Glomerular visceral epithelial cell (primary cell): ENCODE measurements at regions not wholly inside any gene's neighbourhood (a gene's known extent, or its start where the extent isn't known, plus 50 kb on each side); places are given as distances from the start of the nearest gene placed in this dataset.
"Not testable (repeated sequence)": the region's sequence is repeated elsewhere in the genome, so short reads cannot be mapped to it uniquely, and the experiment has no call there.

Source experiments
- DNase-seq: peaks from one replicate; pipeline ENCODE4 v3.0.0-alpha.2; 2016; ENCODE audit errors: extremely low spot score

GRCh38 chr11:92168936-92169335 is 55.7 kb upstream of the FAT3 start:
- no peak for DNase-seq

- no peak for DNase-seq
Measured at GRCh38 chr11:92167571-92167970, 57.0 kb upstream of the FAT3 start.

- DNase-seq, result no peak
Measured at GRCh38 chr11:92166335-92166734, 58.3 kb upstream of the FAT3 start.

GRCh38 chr11:92163879-92164278 is 60.7 kb upstream of the FAT3 start:
- no peak for DNase-seq

GRCh38 chr11:92162776-92163175 is 61.8 kb upstream of the FAT3 start:
- DNase-seq, result no peak

- DNase-seq, result no peak
Measured at GRCh38 chr11:92159931-92160330, 64.7 kb upstream of the FAT3 start.

- not testable (repeated sequence) for DNase-seq
Measured at GRCh38 chr11:92157390-92157789, 67.2 kb upstream of the FAT3 start.

- no peak for DNase-seq
Measured at GRCh38 chr11:92154611-92155010, 70.0 kb upstream of the FAT3 start.

- DNase-seq, result no peak
Measured at GRCh38 chr11:92154110-92154509, 70.5 kb upstream of the FAT3 start.

- DNase-seq, result no peak
Measured at GRCh38 chr11:92153542-92153941, 71.1 kb upstream of the FAT3 start.

- no peak for DNase-seq
Measured at GRCh38 chr11:92152245-92152644, 72.4 kb upstream of the FAT3 start.

- no peak for DNase-seq
Measured at GRCh38 chr11:92149996-92150395, 74.6 kb upstream of the FAT3 start.

GRCh38 chr11:92141725-92142124 is 82.9 kb upstream of the FAT3 start:
- DNase-seq, result no peak

GRCh38 chr11:92141159-92141558 is 83.5 kb upstream of the FAT3 start:
- DNase-seq, result no peak

GRCh38 chr11:92140021-92140420 is 84.6 kb upstream of the FAT3 start:
- no peak for DNase-seq

GRCh38 chr11:92138296-92138695 is 86.3 kb upstream of the FAT3 start:
- DNase-seq, result no peak

- DNase-seq, result no peak
Measured at GRCh38 chr11:92137747-92138146, 86.9 kb upstream of the FAT3 start.

GRCh38 chr11:92136797-92137196 is 87.8 kb upstream of the FAT3 start:
- DNase-seq, result no peak

GRCh38 chr11:92131289-92131865 is 93.2 kb upstream of the FAT3 start:
- DNase-seq, result peak; percentile 47

- peak; percentile 6 for DNase-seq
Measured at GRCh38 chr11:92130421-92130831, 94.2 kb upstream of the FAT3 start.

GRCh38 chr11:92129811-92130210 is 94.8 kb upstream of the FAT3 start:
- DNase-seq, result no peak

GRCh38 chr11:92128026-92128425 is 96.6 kb upstream of the FAT3 start:
- no peak for DNase-seq

GRCh38 chr11:92125321-92125720 is 99.3 kb upstream of the FAT3 start:
- no peak for DNase-seq

GRCh38 chr11:92123540-92123939 is 101.1 kb upstream of the FAT3 start:
- DNase-seq, result no peak
